Left kidney (tissue), 1 donor: ENCODE measurements at regions not wholly inside any gene's neighbourhood (a gene's known extent, or its start where the extent isn't known, plus 50 kb on each side); places are given as distances from the start of the nearest gene placed in this dataset.
A peak's percentile ranks its signal among the peaks of the same experiment; 100 is the strongest.
"Not testable (repeated sequence)": the region's sequence is repeated elsewhere in the genome, so short reads cannot be mapped to it uniquely, and the experiment has no call there.

ENCODE experiments used
- DNase-seq: peaks from one replicate; pipeline ENCODE4 v3.0.0-alpha.2; 2013

DNA sequence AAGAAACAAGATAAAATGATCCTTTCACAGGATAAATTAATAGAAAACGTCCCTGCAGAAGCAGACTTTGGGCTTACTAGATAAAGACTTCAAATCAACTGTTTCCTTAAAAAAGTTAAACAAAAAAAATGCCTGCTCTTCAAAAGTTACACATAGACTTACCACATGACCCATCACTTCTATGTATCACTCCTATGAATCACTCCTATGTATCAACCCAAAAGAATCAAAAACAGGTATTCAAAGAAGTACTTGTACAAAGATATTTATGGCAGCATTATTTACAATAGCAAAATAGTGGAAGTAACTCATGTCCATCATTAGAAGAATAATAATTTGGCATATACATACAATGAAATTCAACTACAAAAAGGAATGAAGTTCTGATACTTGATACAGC is 56.3 kb upstream of the PRDM9 start:
- DNase-seq: no peak

DNA sequence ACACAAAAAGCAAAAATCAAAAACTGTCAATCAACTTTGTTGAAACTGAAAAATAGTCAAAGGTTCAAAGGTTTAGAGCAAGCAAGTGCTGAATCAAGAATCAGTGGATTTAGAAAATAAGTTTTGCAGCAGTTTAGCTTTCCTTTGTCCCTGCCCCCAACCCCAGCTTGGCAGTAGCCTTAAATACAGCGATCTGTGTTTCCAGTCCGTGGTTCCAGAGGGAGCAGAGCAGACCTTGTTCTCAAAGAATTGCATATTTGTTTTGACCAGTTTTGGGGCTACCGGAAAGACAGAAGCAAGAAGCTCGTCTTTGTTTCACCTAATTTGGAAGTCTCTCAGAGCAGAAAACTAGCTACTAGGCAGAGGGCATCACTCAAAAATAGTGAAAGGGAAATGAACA is 57.2 kb upstream of the PRDM9 start:
- no peak for DNase-seq

DNA sequence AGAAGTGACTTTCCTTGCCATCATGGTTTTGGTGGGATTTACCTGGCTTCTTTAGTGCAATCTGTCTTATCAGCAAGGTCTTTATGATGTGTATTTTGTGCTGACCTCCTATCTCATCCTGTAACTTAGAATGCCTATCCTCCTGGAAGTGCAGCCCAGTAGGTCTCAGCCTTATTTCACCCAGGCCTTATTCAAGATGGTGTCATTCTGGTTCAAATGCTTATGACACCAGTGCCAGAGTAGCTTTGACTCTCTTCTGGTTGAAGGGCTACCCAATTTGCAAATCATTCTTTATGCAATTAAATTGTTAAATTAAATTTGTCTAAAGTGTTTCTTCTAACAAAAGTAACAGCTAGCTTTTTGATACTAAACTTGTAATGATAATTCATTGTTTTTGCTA is 58.8 kb upstream of the PRDM9 start:
- no peak for DNase-seq

DNA sequence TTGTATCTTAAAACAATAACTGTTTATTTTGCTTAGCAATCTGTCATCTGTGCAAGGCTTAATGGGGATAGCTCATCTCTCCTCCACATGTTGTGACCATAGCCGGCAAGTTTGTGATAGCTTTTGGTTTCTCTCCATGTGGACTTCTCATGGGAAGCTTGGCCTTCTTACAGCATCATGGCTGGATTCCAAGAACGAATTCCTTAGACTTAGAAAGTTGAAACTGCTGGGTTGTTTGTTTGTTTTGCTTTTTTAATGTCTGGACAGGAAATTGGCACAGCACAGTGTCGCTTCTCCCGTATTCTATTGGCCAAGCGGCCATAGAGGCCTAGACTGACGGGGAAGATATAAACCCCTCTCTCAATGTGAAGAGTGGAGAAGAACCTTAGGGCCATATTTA is 61.0 kb upstream of the PRDM9 start:
- DNase-seq: peak; percentile 35

DNA sequence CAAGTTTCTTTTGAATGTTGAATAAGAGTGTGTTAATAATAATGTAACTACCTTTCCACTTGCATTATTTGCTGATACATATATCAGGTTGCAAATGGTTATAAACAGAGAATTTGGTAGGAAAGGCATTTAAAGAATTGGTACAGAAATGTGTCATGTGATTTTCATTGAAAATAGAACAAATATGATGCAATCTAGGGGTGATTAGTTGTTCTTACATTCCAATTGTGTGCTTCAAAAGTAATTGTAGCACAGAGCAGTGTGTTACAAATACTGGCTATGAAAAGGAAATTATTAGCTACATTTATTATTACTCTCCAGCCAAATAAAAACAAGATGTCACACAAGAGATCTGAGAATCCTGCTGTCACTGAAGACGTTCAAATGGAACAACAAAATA is 61.8 kb upstream of the PRDM9 start:
- DNase-seq: no peak

DNA sequence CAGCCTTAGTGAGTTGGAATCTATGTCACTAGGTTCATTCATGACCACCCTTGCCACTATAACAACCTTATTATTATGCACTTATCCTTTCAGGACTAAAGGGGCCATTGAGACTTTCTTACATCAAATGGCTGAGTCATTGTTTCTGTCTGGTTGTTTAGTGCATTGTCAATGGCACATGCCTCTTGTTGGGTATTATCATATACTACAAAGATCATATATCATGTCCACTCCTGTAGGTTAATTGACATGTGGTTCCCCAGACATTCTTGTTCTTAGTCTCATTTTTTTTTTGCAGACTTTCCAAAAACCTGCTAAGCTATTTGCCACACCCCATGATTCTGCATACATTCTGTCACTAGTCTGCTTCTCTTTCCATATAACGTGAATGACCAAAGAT is 66.7 kb upstream of the PRDM9 start:
- DNase-seq: no peak

DNA sequence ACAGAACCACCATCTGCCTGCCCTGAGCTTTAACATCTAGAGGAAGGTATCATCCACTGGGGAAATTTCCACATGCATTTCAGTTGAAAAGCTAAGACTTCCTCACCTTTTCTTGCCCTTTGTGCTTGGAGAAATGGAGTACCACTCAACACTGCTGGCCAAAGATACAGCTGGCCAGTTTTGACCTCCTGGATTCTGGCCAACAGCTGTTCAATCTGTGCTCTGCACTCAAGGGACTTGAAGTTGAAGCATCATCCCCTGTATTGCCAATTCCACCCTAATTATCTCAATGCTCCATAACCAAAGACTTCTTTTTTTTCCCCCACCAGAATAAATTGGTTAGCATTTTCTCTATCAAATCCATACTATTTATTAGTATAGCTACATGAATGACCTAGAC is 70.4 kb upstream of the PRDM9 start:
- DNase-seq: no peak

DNA sequence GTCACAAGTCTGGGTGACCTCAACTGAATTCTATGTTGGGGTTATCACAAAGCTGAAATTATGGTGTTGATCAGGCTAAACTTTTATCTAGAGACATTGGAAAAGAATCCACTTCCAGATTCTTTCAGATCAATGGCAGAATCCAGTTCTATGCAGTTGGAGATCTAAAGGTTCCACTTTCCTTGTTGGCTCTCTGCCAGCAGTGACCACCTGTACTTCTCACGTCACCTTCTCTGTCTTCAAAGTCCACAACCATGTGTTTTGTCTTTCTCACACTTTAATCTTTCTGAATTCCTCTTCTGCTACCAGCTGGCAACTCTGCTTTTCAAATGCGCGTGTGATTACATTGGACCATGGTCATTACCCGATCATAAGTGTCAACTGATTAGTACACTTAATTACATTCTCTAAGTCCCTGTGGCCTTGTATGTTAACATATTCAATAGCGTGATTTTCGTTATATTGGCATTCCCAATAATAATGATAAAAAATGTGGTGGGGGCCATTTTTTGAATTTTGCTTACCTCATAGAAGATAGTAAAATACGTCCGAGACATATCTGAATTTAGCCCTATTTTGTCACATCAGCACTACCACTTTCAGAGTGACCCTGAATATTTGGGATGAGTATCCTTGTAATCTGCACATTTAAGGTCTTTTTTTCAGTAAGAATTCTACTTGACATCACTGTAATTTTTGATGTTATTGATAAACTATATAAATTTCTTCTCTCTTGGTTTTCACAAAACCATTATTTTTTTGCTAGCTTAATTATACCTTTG is 73.7 kb upstream of the PRDM9 start:
- no peak for DNase-seq

DNA sequence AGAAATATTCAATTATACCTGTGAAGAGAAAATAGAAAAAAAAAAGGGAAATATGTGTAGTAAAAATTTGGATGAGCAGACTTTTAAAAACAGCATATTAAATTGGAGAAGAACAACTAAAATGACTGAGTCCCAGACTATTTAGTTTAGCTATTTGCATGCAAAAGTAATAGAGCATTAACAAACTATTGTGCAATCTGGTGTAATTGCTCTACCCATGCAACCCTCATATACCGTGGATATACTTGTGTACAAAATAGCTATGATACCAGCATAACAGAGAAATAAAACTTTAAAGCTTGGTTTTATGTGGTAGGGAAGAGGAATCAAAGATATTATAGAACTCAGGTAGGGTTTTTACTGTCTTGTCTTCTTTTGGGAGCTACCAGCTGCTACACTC is 78.7 kb upstream of the PRDM9 start:
- no peak for DNase-seq

DNA sequence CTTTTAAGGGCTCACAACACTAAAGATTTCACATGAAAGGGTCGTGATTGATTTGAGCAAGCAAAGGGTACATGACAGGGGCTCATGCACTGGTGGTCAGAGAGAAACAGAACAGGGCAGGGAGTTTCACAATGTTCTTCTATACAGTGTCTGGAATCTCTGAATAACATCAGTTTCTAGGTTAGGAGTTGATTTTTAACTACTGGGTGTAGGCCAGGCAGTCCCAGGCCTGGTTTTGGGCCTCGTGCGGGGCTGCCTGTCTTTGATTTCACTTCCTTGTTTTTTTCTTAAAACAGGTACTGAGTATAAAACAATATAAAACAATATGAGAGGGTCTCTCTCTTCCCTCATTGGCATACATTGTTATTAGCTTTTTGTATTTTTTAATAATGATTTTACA is 87.2 kb upstream of the PRDM9 start:
- DNase-seq: not testable (repeated sequence)

DNA sequence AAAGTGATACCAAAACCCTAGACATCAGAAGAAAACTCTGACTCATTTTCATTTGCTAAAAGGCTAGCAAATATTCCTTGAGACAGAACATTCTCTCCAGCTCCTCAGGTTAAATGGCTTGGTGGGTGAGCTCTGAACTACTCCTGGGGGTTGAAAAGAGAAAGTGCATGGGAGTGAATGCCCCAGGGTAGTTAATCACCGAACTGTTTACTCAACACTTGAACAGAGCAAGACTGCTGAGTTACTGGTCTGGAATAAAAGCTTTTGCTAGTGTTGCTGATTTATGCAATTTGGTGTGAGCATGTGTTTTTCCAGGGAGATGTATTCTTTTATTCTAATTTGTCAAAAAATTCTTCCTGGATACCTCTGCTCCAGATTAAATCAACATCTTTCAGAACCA is 88.3 kb upstream of the PRDM9 start:
- peak; percentile 53 for DNase-seq

DNA sequence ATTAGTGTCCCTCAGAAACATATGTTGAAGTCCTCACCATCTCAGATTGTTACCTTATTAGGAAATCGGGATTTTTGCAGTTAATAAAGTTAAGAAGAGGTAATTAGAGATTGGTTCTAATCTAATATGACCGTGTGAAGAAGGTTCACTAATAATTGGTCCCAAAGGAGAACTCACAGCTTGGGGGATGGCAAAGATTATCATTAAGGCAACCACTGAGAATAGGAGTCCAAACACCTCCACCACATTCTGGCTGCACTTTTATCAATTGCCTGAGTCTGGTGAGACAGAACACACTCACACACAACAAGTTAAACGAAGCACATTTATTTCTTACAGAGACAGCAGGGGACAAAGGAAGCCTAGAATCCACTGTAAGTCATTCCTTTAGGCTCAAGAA is 94.9 kb upstream of the PRDM9 start:
- no peak for DNase-seq

DNA sequence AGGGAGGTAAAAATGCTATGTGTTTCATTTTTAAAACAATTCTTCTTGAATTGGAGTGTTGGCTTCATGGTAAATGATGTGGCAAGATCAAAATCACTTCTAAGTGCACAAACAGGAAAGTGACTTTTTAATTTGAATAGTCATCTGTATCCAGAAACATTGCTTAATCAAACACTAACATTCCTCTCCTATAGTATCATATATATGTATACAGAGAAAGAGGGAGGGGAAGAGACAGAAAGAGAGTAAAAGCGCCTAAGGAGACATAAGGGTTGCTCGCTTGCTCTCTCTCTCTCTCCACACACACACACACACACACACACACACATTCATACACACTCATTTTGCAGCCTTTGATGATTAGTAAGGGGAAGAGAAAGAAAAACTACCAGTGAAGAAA is 95.4 kb upstream of the PRDM9 start:
- DNase-seq: no peak

DNA sequence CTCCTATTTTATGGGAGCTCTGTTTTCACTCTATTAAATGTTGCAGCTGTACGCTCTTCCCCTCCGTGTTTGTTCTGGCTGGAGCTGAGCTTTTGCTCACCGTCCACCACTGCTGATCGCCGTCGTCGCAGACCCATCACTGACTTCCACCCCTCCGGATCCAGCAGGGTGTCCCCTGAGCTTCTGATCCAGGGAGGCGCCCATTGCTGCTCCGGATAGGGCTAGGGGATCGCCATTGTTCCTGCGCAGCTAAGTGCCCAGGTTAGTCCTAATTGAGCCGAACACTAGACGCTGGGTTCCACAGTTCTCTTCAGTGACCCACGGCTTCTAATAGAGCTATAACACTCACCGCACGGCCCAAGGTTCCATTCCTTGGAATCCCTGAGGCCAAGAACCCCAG is 96.2 kb upstream of the PRDM9 start:
- DNase-seq: no peak

DNA sequence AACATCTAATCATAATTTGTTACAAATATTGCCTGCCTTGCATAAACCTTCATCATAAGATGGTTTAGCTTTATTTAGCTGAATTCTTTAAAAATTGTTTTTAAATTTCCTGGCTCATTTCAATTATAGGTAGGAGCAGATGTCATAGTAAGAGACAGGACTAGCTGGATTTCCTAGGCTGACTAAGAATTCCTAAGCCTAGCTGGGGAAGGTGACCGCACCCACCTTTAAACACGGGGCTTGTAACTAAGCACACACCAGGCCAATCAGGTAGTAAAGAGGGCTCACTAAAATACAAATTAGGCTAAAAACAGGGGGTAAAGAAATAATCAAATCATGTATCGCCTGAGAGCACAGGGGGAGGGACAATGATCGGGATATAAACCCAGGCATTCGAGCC is 96.6 kb upstream of the PRDM9 start:
- DNase-seq: not testable (repeated sequence)

DNA sequence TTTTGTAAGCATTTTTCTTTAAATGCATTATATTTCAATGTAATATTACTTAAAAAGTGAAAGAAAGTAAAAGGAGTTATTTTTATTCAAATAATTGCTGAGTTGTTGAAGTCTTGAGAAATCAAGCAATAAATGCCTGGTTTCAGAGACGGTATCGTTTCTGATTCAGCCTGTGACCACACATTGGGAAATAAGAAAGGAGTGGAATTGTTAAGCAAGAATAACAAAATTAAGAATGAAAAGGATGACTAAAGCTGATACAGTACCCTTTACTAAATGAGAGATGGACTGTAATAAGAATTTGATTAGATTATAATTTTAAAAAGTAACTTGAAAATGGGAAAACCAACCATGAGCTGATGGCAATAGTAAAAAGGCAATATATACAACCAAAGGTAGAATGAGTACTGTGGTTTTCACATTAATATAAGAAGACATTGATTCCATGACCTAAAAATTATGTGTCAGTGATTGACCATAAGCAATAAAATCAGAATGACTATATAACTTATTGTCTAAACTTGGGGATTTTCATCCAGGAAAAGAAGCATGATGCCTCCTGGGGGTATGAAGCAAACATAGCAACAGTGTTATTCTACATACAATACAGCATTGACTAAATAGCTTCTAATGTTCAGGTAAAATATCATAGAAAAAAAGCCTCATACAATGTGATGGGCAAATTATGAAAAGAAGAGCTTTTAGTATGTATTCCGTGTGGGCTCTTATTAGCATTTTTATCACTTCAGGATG is 101.9 kb upstream of the PRDM9 start:
- no peak for DNase-seq

DNA sequence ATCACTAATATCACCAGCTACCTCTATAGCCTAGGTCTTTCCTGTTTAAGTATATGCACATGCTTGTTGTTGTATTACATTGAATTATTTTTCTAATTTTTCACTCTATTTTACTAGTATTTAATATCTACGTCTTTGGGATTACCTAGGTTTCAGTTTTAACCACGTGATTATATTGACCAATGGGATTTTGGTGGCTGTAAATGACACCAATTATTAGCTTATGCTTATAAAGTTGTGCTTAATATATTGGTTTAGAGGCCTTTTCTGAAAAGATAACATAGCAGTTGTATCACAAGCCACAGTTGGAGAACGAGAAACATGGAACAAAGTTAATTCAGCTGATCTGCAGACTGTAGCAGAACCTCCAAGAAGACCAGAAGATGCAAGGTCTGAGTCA is 104.8 kb upstream of the PRDM9 start:
- no peak for DNase-seq

DNA sequence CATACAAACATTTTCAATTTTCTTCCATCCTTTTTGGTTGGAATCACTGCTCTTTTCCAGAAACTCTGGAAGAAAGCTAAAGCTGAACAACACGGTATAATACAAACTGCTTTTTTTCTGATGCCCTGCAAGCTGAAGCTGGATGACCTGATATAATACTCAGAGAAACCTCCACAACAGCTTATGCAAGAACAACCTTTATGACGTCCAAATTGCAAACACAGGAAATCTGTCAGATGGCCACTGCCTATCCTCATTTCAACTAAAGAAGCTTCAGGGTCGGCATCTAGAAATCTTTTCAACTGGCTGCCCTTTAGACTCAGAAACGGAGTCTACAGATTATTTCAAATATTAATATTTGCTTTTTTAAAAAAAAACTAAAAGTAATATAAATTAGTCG is 106.5 kb upstream of the PRDM9 start:
- DNase-seq: no peak

DNA sequence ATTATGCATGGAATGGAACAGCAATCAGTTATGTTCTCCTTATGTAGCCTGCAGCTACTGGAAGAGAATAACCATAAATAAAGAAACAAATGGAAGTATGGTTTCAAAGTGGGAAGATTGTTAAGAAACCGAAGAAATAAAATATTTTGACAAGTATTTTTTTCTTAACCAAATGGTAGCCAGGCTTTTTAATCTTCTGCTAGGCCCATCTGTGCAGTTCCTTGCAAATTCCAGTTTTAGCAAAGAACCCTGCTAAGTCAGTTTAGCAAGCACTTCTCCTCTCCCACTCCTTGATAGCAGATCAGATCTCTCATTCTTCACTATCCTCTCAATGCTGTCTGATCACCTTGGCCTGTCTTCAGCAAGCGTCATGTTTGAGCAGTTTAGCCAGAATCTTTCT is 111.1 kb upstream of the PRDM9 start:
- DNase-seq: no peak

DNA sequence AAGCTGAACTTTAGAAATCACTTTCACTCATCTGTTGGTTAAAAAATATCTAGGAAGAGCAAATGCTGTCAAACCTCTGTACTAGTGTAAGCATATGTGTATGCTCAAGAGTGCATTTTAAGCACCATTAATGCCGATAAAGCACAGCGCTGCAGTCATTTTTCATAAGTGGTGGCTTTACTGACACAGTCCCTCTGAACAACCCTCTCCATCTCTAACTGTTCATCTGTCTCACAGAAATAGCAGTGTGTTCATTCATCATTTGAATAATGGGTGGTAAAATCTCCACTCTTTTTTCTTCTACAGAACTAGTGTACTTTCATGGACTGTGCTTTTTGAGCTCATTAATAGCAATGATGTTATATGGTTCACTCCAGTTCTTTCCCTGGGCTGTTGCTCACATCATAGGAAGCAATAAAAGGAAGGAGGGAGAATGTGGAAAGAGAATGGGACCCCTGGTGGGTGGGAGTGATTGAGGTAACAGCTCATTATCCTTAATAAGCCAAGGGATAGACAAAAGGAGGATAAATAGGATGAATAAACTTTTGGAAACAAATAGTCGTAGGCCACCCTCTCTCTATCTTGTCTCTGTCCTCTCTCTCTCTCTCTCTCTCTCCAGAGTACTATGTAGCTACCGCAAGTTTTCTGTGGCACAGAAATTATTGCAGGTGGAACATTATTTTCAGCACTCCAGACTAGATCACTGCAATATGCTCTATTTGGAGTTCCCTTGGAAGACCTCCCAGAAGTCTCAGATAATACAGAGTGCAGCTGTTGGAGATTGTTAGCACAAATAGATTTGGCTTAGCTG is 117.9 kb upstream of the PRDM9 start:
- peak; percentile 18 for DNase-seq

DNA sequence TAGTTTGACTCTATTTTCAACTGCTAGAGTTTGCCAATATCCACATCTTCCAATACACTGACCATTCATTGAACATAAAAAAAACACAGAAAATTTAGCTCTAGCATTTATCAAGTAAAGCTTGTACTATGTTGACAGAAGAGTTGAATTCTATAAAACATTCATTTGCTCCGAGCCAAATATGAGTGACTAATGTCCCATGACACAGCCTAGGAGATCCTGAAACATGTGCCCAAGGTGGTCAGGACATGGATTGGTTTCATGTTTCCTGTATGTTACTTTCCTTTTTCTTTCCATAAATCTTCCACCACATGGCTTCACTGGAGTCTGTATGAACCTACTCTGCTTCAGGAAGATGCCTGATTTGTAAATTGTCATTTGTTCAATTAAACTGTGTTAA is 122.4 kb upstream of the PRDM9 start:
- DNase-seq: no peak

DNA sequence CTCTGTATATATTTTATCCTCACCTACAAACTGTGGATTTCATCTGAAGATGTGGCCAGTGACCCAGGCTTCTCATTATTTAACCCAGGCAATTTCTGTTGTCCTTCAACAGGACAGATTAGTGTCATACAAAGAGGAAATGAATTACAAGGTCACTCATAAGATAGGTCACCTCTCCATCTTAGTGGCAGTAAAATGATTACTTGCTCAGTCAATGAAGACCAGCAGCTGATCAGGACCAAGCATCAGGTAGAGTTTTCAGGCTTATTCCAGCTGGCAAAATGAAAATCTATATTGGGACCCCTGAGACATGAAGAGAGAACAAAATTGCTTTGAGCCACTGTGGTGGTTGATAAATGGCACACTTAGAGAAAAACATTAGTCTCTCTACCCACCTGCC is 135.2 kb upstream of the PRDM9 start:
- no peak for DNase-seq

DNA sequence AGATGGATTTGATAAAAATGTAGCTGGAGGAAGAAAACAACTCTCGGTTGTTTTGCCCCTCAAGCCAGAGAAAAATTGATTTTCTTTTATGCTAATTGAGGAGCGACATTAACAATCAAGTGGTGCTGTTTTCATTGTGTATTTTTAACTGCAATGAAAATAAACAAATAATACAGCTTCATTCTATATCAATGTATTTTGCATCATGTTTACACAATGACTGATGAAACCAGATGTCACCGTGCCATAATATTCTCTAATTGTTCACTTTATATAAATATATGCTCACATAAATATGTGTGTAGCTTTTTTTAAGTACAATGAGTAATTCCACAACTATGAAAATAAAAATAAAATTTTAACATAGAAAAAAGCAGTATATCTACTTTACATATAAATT is 139.0 kb upstream of the PRDM9 start:
- no peak for DNase-seq
